MM.1S (cell line): ENCODE measurements at regions not wholly inside any gene's neighbourhood (a gene's known extent, or its start where the extent isn't known, plus 50 kb on each side); places are given as distances from the start of the nearest gene placed in this dataset.

Source experiments
- DNase-seq: peaks from one replicate; pipeline ENCODE4 v3.0.0-alpha.2; 2015
- H2AFZ ChIP-seq: fragments of 300-600 bp; sonication (generic); 2 replicates; pipeline ENCODE4 v1.6.0; 2016; ENCODE audit warnings: antibody characterized with exemption, low read length
- H3F3A ChIP-seq: fragments of 300-600 bp; sonication (generic); 2 replicates; pipeline ENCODE4 v1.6.1; 2016; ENCODE audit warnings: mild to moderate bottlenecking, antibody characterized with exemption, low read length, moderate library complexity, mixed read lengths; ENCODE audit not compliant: insufficient read depth
- H3K27ac ChIP-seq: fragments of 300-600 bp; sonication (generic); 2 replicates; pipeline ENCODE4 v1.5.1; 2016; ENCODE audit warnings: mild to moderate bottlenecking, low read length
- H3K27me3 ChIP-seq: fragments of 300-600 bp; sonication (generic); replicated peaks from 2 replicates; pipeline ENCODE4 v1.6.0; 2016; ENCODE audit warnings: low read length; ENCODE audit not compliant: insufficient read depth
- H3K36me3 ChIP-seq: fragments of 300-600 bp; sonication (generic); replicated peaks from 2 replicates; pipeline ENCODE4 v1.6.1; 2016; ENCODE audit warnings: mild to moderate bottlenecking, low read length, mixed read lengths; ENCODE audit not compliant: insufficient read depth
- H3K4me1 ChIP-seq: fragments of 300-600 bp; sonication (generic); 2 replicates; pipeline ENCODE4 v1.6.1; 2016; ENCODE audit warnings: low read length, mixed read lengths
- H3K4me2 ChIP-seq: fragments of 300-600 bp; sonication (generic); 2 replicates; pipeline ENCODE4 v1.6.0; 2016; ENCODE audit warnings: low read depth, low read length
- H3K4me3 ChIP-seq: fragments of 300-600 bp; sonication (generic); 2 replicates; pipeline ENCODE4 v1.5.1; 2016; ENCODE audit warnings: low read length, mixed read lengths
- H3K79me2 ChIP-seq: fragments of 300-600 bp; sonication (generic); 2 replicates; pipeline ENCODE4 v1.6.1; 2016; ENCODE audit warnings: mixed run types, low read length, mixed read lengths
- H3K9ac ChIP-seq: fragments of 300-600 bp; sonication (generic); 2 replicates; pipeline ENCODE4 v1.6.1; 2016; ENCODE audit warnings: low read length, mixed read lengths
- H3K9me2 ChIP-seq: fragments of 300-600 bp; sonication (generic); replicated peaks from 2 replicates; pipeline ENCODE4 v1.6.1; 2016; ENCODE audit warnings: mild to moderate bottlenecking, low read length, mixed read lengths; ENCODE audit not compliant: insufficient read depth
- H3K9me3 ChIP-seq: fragments of 300-600 bp; sonication (generic); replicated peaks from 2 replicates; pipeline ENCODE4 v1.6.1; 2016; ENCODE audit warnings: mild to moderate bottlenecking, low read length, mixed read lengths; ENCODE audit not compliant: insufficient read depth
- H4K20me1 ChIP-seq: fragments of 300-600 bp; sonication (generic); 2 replicates; pipeline ENCODE4 v1.6.1; 2016; ENCODE audit warnings: mild to moderate bottlenecking, low read length, moderate library complexity, mixed read lengths; ENCODE audit not compliant: insufficient read depth
- CTCF ChIP-seq: fragments of 300-600 bp; sonication (generic); IDR thresholded peaks from 2 replicates; pipeline ENCODE4 v1.5.1; 2016; ENCODE audit warnings: antibody characterized with exemption, low read length, mixed read lengths
- EZH2 ChIP-seq: fragments of 300-600 bp; sonication (generic); optimal IDR thresholded peaks from 2 replicates; pipeline ENCODE3; 2017; ENCODE audit warnings: low read depth, mild to moderate bottlenecking, antibody characterized with exemption, low read length, mixed read lengths
- EZH2phosphoT487 ChIP-seq: fragments of 300-600 bp; sonication (generic); IDR thresholded peaks from 2 replicates; pipeline ENCODE4 v1.6.1; 2018; ENCODE audit warnings: antibody characterized with exemption, low read length

- no peak overlapping the region for H3K27ac ChIP-seq
Observed at GRCh38 chr18:22047485-22047884, 121.9 kb upstream of the GATA6 start.

GRCh38 chr18:22048221-22048620, 121.2 kb upstream of the GATA6 start:
- Histone ChIP-seq H3K27ac (no peak overlapping the region), H3K9me3 (no peaks in the 10 kb centered on the region), H3K79me2 (no peaks in the 10 kb centered on the region), H3K4me1 (no peaks in the 10 kb centered on the region), H3F3A (no peaks in the 10 kb centered on the region), H3K36me3 (no peaks in the 10 kb centered on the region), H3K27me3 (no peaks in the 10 kb centered on the region), H3K4me3 (no peak overlapping the region), H3K9me2 (no peaks in the 10 kb centered on the region), H3K9ac (no peak overlapping the region), H2AFZ (no peak overlapping the region), H4K20me1 (no peaks in the 10 kb centered on the region), H3K4me2 (no peak overlapping the region)
- DNase-seq: no peak
- TF ChIP-seq EZH2: no peak
- TF ChIP-seq EZH2phosphoT487: no peak
- no peak for TF ChIP-seq CTCF

More at GRCh38 chr18:22047485-22047884, 121.9 kb upstream of the GATA6 start:
- no peaks in the 10 kb centered on the region for H3K36me3 ChIP-seq
- H3F3A ChIP-seq: no peaks in the 10 kb centered on the region
- TF ChIP-seq EZH2 (no peak), CTCF (no peak), EZH2phosphoT487 (no peak)
- no peaks in the 10 kb centered on the region for H3K9me3 ChIP-seq
- H3K27me3 ChIP-seq: no peaks in the 10 kb centered on the region
- no peaks in the 10 kb centered on the region for H4K20me1 ChIP-seq
- no peak overlapping the region for H3K9ac ChIP-seq
- no peaks in the 10 kb centered on the region for H3K9me2 ChIP-seq
- H3K4me3 ChIP-seq: no peak overlapping the region
- no peaks in the 10 kb centered on the region for H3K4me1 ChIP-seq
- H2AFZ ChIP-seq: no peak overlapping the region
- no peak for DNase-seq
- no peak overlapping the region for H3K4me2 ChIP-seq
- H3K79me2 ChIP-seq: no peaks in the 10 kb centered on the region

- no peak overlapping the region for H3K4me3 ChIP-seq
- H3K9ac ChIP-seq: no peak overlapping the region
- no peaks in the 10 kb centered on the region for H3K27me3 ChIP-seq
- H3K9me2 ChIP-seq: no peaks in the 10 kb centered on the region
- no peak overlapping the region for H2AFZ ChIP-seq
- no peaks in the 10 kb centered on the region for H4K20me1 ChIP-seq
- H3F3A ChIP-seq: no peaks in the 10 kb centered on the region
- no peaks in the 10 kb centered on the region for H3K4me1 ChIP-seq
- H3K27ac ChIP-seq: no peak overlapping the region
- H3K79me2 ChIP-seq: no peaks in the 10 kb centered on the region
- no peak for TF ChIP-seq EZH2
- no peak for TF ChIP-seq CTCF
- TF ChIP-seq EZH2phosphoT487: no peak
- H3K36me3 ChIP-seq: no peaks in the 10 kb centered on the region
- H3K4me2 ChIP-seq: no peak overlapping the region
- DNase-seq: no peak
- H3K9me3 ChIP-seq: no peaks in the 10 kb centered on the region
Observed at GRCh38 chr18:22048932-22049615, 120.3 kb upstream of the GATA6 start.
